Cardiac muscle cell (in vitro differentiated cells and primary cell): ENCODE measurements at regions not wholly inside any gene's neighbourhood (a gene's known extent, or its start where the extent isn't known, plus 50 kb on each side); places are given as distances from the start of the nearest gene placed in this dataset.

Experiments
- DNase-seq, 2 donors: peaks; one replicate each; pipeline versions ENCODE4 v3.0.0 to v3.0.0-alpha.2; 2010 to 2017; ENCODE audit warnings: low read depth in 1 of 2, low spot score in 1 of 2
- H3K27ac ChIP-seq: fragments of 200-600 bp; sonication (generic); 2 replicates; pipeline ENCODE4 v1.5.1; 2016
- H3K27me3 ChIP-seq: fragments of 200-600 bp; sonication (generic); 2 replicates; pipeline ENCODE4 v1.6.0; 2016; ENCODE audit warnings: control low read depth
- H3K36me3 ChIP-seq: fragments of 200-600 bp; sonication (generic); 2 replicates; pipeline ENCODE4 v1.5.1; 2016; ENCODE audit warnings: control low read depth
- H3K4me1 ChIP-seq: fragments of 200-600 bp; sonication (generic); 2 replicates; pipeline ENCODE4 v1.8.1; 2017; ENCODE audit warnings: low read depth, mild to moderate bottlenecking, mixed run types
- H3K4me3 ChIP-seq: fragments of 200-600 bp; sonication (generic); 2 replicates; pipeline ENCODE4 v1.5.1; 2016; ENCODE audit warnings: mild to moderate bottlenecking
- H3K9me3 ChIP-seq: fragments of 200-600 bp; sonication (generic); 2 replicates; pipeline ENCODE4 v1.5.1; 2017; ENCODE audit warnings: low read depth, mild to moderate bottlenecking, control low read depth
- CTCF ChIP-seq: IDR thresholded peaks from 2 replicates; pipeline ENCODE4 v1.5.1; 2012; ENCODE audit warnings: low read depth, mild to moderate bottlenecking, low read length

GRCh38 chr2:88350331-88351248 is 101.9 kb downstream of the FOXI3 start:
- peak; percentile 29 to 57 for DNase-seq
- Histone ChIP-seq H3K4me3 (peak overlapping the region; percentile 20), H3K27me3 (peaks cover 25% of the 10 kb centered on the region), H3K36me3 (no peaks in the 10 kb centered on the region), H3K9me3 (no peaks in the 10 kb centered on the region), H3K4me1 (no peaks in the 10 kb centered on the region), H3K27ac (no peak overlapping the region)
- peak; percentile 61 for TF ChIP-seq CTCF

DNA sequence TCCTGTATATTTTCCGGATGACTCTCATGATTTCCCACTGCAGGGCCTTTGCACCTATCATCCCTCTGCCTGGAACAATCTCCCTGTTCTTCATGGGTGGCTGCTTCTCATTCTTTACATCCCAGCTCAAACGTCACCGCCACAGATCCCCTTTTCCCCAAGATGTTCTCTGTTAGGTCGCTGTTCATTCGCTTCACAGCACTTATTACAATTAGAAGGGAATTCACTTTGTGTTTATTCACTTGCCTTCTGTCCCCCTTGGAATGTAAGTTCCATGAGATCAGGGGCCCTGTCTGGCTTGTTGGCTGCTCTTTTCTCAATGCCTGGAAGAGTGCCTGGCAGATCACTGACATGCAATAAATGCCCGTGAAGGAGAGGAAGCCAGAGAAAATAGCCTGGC is 106.7 kb downstream of the FOXI3 start:
- no peak for DNase-seq

GRCh38 chr2:88342749-88343148 is 109.7 kb downstream of the FOXI3 start:
- H3K4me1 ChIP-seq: no peaks in the 10 kb centered on the region
- no peak for TF ChIP-seq CTCF
- no peak for DNase-seq
- peaks cover 5% of the 10 kb centered on the region for H3K27me3 ChIP-seq
- H3K4me3 ChIP-seq: no peak overlapping the region
- H3K27ac ChIP-seq: no peak overlapping the region
- H3K36me3 ChIP-seq: no peaks in the 10 kb centered on the region
- no peaks in the 10 kb centered on the region for H3K9me3 ChIP-seq

More for the DNA sequence above, 106.7 kb downstream of the FOXI3 start:
- TF ChIP-seq CTCF: no peak
- peaks cover 27% of the 10 kb centered on the region for H3K27me3 ChIP-seq
- no peaks in the 10 kb centered on the region for H3K4me1 ChIP-seq
- no peak overlapping the region for H3K27ac ChIP-seq
- H3K4me3 ChIP-seq: no peak overlapping the region
- H3K9me3 ChIP-seq: no peaks in the 10 kb centered on the region
- no peaks in the 10 kb centered on the region for H3K36me3 ChIP-seq

DNA sequence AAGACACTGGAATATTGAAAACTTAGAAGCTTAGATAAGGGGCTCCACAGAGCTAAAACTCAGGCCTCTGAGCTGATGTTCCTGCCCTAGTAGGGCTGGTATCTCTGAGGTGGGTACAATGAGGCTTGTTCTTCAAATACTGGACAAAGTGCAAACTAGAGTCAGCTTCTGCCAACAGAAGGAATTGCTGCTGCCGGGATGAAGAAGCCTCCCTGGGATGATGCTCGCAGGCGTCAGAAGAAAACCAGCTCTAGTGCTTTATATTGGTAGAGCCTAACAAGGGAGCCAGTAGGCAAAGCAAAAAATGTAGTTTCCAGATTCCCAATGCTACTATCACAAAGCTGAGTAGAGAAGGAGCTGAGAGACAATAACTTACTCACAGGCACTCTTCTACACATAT is 118.1 kb downstream of the FOXI3 start:
- TF ChIP-seq CTCF: no peak
- Histone ChIP-seq H3K4me3 (no peak overlapping the region), H3K9me3 (no peaks in the 10 kb centered on the region), H3K4me1 (no peaks in the 10 kb centered on the region), H3K27me3 (no peaks in the 10 kb centered on the region), H3K27ac (no peak overlapping the region), H3K36me3 (no peaks in the 10 kb centered on the region)
- DNase-seq: no peak

DNA sequence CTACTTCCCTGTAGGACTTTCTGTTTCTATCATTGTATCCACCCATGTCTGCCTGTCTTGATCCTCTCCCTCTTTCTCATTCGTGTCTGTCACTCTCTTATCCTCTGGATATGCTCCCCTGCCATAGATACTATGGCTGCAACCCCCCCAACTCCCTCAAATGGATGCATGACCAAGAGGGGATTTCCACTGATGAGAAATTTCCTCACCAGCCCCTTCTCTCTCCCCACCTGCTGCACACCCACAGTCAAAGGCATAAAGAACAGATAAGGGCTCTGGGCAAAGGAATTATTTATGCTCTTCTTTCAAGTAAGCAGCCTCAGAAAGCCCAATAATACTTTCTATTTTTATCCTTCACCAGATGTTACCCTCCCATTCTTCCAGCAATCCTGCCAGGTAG is 121.3 kb downstream of the FOXI3 start:
- no peak for DNase-seq
- Histone ChIP-seq H3K27me3 (no peaks in the 10 kb centered on the region), H3K36me3 (no peaks in the 10 kb centered on the region), H3K27ac (no peak overlapping the region), H3K9me3 (no peaks in the 10 kb centered on the region), H3K4me3 (no peak overlapping the region), H3K4me1 (no peaks in the 10 kb centered on the region)
- no peak for TF ChIP-seq CTCF
